HG02678 (cell line): ENCODE measurements at regions not wholly inside any gene's neighbourhood (a gene's known extent, or its start where the extent isn't known, plus 50 kb on each side); places are given as distances from the start of the nearest gene placed in this dataset.

Experiments
- ATAC-seq: cut with Tn5 transposase; IDR thresholded peaks from one replicate; pipeline ENCODE4 v1.9.1; 2021; ENCODE audit warnings: mild to moderate bottlenecking, moderate library complexity; ENCODE audit not compliant: unreplicated experiment

GRCh38 chr12:25904442-25904841 lies 54.0 kb upstream of the RASSF8 start:
- ATAC-seq = no peak

DNA sequence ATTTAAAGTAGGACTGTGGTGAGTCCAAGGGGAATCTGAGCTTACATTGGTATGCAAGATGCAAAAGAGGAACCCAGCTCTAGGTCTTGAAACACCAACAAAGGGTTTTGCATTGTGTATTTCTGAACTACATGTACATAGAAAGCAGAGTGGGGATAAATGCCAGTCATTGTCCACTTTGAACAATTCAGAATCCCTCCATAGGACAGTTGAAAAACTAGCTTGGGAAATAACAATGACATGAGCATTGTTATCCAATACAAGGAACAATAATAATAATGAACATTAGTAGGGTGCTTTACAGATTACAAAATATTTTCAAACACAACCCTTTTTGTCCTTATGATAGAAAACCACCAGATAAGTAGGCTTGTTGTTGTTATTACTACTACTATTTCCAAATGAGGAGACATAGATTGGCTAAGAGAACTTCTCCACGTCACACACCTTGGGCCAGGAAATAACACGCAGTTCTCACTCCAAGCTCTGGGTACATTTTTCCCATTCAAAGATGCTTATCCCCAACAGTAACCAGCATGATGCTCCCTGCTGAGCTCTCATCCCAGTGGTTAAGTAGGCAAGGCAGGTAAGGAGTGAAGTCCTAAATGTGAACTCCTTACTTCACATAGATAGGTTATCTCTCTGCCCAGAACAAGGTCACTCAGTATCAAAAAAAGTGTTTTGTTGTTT lies 51.7 kb upstream of the RASSF8 start:
- no peak for ATAC-seq
